Right renal cortex interstitium (tissue), 3 donors: ENCODE measurements at regions not wholly inside any gene's neighbourhood (a gene's known extent, or its start where the extent isn't known, plus 50 kb on each side); places are given as distances from the start of the nearest gene placed in this dataset.
"Not testable (repeated sequence)": the region's sequence is repeated elsewhere in the genome, so short reads cannot be mapped to it uniquely, and the experiment has no call there.

Source experiments
- DNase-seq, 3 donors: peaks; one replicate each; pipeline ENCODE4 v3.0.0-alpha.2; 2013; ENCODE audit warnings: low read depth in 3 of 3, low spot score in 2 of 3

DNA sequence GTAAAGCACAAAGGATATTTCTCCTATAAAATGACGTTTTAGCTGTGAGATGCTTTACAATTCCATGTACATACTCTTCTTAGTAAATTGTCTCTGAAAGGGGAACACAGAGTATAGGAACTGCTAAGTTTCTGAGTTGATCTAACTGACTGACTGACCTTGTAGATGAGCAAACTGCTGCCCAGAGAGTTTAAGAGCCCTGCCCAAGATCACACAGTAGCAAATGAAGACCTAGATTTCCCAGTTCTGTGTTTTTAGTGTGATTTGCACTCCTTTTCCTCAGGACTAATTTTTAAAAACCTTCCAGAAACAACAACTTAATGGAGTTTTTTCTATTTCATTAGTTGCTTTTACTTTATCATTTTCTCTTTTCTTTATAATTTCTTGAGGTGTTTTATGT, 247.7 kb downstream of the PDCD6IP start:
- DNase-seq, result no peak

- DNase-seq, result no peak
Observed at GRCh38 chr3:34053626-34054025, 255.2 kb downstream of the PDCD6IP start.

- no peak for DNase-seq
Observed at GRCh38 chr3:34056181-34056910, 257.9 kb downstream of the PDCD6IP start.

DNA sequence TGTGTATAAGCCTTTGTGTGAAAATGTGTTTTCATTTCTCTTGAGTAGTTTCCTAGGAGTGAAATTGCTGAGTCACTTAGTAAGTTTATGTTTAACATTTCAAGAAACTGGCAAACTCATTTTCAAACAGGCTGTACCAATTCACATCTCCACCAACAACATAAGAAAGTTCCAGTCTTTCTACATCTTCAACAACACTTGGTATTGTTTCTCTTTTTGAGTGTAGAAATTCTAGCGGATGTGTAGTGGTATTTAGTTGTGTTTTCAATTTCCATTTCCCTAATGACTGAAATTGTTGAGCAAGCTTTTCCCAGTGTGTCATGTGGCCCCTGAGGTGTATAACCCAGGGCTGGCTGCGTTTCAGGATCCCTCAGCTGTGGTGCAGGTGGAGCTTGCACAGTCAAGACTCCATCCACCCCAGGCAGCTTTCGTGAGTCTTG, 258.5 kb downstream of the PDCD6IP start:
- DNase-seq, result no peak

DNA sequence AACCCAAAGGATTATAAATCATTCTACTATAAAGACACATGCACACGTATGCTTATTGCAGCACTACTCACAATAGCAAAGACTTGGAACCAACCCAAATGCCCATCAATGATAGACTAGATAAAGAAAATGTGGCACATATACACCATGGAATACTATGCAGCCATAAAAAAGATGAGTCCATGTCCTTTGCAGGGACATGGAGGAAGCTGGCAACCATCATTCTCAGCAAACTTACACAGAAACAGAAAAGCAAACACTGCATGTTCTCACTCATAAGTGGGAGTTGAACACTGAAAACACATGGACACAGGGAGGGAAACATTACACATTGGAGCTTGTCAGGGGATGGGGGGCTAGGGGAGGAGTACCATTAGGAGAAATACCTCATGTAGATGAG, 262.6 kb downstream of the PDCD6IP start:
- DNase-seq, result not testable (repeated sequence)

DNA sequence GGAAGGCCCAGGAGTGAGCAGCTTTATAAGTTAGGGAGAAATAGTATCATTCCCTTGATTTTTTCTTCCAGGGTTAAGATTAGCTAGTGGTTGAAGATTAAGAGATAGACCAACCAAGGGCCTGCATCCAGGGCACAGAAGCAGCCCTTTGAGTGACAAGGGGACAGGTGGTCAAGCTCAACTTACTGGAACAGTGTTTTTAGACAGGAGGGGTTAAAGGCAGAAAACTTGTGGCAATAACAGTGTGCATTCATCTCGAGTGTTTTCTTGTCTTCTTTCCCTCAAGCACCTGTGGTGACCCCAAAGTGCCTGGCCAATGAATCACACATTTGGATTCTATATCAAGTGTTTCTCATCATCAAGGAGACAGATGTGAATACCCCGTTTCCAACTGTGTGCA, 267.5 kb downstream of the PDCD6IP start:
- no peak for DNase-seq

DNA sequence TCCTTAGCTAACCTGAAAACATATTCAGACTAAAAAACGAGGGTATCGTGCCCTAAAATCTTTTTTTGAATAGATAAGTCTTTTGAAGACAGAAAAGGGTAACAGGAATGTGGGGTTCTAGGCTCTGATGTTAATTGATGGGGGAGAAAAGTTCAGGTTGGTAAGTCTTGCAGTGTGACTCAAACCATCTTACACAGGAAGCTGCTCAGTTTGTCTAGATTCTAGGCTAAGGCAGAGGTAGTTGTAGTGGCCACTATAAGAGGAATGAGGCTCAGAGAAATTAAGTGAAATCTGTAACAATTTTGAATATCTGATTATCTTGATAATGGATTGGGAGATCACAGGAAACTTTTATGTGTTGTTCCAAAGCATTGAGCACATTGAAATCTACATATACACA, 267.9 kb downstream of the PDCD6IP start:
- no peak for DNase-seq

DNA sequence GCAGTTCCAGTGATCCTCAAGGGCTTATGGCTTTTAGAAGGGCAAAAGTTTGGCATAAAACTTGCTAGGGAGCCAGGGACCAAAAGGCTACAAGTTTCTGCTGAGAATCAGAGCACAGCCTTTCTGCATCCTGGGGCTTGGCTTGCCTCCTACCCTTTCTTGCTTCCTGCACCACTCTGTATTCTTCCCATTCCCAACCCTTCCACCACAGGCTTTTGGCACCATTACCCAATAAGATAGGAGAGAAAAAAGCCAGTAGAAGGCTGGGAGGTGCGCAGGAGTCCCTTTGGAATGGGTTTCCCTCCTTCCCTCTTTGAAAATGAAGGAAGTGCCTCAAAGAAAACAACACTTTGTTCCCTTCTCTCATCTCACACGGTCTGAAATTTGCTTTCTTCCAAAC, 268.6 kb downstream of the PDCD6IP start:
- DNase-seq, result no peak

DNA sequence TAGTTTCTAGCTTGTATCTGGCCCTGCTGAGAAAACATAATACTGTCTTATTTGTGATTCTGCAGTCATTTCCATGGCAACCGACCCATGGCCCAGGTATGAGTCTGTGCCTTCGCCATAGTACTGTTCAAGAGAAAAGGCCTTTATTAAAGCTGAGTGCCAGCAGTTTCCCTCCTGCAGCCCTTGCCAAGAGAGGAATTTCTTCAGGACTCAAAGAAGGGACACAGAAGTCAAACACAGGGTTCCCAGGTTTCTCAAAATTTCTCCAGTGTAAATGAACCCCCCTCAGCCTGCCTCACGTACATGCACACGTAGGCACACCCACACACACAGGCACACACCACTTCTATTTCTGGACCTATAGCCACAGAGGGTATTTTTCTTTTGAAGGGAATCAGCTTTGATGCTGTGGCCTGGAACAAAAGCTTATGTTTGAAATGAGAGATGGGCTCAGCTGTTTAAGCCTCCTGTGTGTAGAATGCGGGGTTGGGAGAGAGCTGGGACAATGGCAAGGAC, 269.2 kb downstream of the PDCD6IP start:
- no peak for DNase-seq

DNA sequence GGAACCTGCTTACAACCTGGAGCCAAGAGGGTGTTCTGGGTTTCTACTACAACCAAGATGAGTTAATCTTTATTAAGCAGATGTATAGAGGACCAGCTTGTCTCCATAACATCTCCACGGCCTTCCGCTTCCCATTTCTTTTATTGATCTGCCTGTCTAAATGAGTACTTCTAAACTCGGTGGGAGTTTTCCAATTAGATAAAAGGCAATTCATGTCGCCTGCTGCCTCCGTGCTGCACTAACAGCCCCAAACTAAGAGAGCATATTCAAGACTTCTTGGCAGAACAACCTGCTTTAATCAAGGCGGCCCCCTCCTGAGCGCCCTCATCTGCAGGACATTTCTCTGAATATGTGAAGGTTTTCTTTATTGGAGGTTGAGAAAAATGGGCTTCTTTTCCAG, 270.1 kb downstream of the PDCD6IP start:
- DNase-seq, result no peak

DNA sequence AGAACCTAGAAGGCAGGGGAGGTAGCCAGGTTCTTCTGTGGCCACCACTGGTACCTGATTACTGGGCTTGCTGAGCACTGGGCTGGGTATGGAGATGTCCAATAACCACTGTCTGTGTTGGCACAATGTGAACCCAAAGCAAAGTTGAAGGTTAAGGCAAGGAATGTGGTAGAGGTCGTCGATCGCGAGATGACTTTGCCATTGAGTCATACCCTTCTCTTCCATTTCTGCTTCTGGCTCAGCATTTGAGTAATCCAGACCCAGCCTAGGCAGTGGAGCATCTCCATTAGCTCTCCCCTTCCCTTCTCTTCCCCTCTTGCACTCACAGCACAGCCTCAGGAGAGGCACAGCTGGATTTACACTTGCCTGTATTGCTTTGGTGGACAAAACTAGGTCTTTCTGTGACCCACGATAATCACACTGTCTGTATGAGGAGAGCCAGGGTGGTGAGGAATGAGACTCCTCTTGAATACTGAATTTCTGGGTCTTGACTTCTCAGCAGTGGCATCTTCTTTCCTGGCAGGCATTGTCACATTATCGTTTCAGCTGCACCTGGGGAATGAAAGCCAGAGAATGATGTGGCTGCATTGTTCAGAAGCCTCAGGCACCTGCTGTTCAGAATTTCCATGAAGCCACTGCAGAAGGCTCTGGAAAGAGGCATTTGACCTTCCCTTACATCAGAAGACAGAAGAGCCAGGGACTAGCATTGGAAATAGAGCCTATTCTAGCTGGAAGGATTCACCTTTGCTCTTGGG, 272.6 kb downstream of the PDCD6IP start:
- DNase-seq, result no peak

DNA sequence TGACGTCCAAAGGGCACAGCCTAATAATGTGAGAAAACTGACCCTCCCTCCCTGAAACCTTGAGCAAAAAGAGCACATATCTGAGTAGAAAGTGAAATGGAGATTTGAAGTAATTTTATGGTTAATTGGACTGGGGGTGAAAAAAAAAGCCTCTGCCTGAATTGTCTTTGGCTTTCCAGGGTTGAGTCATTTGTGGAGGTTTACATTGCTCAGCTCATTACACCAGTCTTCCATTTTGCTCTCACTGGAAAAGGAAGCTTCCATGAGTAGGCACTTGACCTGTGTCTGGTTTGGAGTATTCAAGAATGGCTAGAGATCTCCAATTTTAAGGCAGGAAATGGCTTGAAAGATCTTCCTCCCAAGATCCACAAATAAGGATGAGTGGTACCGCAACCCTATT, 273.9 kb downstream of the PDCD6IP start:
- DNase-seq, result no peak

- no peak for DNase-seq
Observed at GRCh38 chr3:34073111-34073510, 274.7 kb downstream of the PDCD6IP start.

GRCh38 chr3:34073961-34074360, 275.5 kb downstream of the PDCD6IP start:
- no peak for DNase-seq

DNA sequence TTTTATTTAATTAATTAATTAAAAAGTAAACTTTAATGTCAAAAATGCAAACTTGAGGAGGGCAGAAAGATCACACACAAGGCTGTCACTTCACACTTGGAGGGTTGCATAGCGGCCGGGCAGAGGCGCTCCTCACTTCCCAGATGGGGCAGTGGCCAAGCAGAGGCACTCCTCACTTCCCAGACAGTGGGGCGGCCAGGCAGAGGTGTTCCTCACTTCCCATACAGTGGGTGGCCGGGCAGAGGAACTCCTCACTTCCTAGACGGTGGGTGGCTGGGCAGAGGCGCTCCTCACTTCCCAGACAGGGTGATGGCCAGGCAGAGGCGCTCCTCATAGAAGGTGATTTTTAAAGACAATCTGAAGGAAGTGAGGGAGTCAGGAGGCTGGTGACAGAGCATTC, 277.5 kb downstream of the PDCD6IP start:
- DNase-seq, result no peak

DNA sequence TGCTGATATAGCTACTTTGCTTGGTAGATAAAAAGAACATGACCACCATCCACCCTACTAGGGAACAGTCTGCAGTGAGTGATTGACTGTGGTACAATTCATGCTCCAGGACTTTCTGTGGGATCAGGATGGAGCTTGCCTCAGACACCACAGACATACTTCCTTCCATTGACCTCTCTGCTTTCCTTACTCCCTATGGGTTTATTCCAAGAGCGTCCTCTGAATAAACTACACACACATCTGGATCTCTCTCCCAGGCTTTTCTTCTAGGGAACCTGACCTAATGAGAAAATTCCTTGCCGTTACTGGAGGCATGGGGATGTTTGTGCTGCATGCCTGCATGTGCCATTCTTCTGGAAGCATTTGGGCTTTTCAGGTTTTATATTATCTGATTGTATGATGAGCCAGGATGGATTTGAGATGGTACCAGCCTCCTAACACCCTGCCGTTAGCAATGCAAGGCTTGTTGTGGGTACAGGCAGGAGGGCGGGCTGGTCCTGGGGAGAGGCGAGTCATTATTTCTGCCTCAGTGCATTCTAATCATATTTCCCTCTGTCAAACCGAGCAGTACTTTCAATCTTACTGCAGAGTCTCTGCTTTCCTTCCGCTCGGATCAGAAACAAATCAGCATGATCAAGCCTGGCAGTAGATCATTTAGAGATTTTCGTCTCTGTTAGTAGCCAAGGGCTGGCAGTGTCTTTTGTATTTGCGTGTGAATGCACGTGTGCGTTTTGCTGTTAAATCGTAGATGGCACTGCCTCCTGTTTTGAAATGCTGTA, 279.2 kb downstream of the PDCD6IP start:
- DNase-seq, result no peak

DNA sequence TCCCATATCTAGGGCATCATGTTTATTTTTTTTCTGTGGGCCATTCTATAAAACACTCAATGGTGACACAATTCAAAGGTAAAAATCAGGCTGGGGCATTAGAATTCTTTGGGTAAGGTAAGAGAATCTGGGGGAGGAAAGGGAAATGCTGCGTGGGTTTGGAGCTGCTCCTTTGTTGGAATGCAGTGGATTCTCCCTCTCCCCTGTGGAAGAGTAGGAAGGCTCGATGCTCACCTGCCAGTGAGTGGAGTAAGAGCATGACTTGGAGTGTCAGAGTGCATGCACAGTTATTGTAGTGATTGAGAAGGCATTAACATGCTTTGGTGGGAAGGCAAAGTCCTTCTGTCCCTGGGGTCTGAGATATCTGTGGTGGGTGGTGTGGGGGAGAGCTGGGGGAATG, 280.0 kb downstream of the PDCD6IP start:
- DNase-seq, result no peak

DNA sequence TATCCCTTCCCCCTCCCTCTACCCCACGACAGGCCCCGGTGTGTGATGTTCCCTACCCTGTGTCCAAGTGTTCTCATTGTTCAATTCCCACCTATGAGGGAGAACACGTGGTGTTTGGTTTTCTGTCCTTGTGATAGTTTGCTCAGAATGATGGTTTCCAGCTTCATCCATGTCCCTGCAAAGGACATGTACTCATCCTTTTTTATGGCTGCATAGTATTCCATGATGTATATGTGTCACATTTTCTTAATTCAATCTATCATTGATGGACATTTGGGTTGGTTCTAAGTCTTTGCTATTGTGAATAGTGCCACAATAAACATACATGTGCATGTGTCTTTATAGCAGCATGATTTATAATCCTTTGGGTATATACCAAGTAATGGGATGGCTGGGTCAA, 281.4 kb downstream of the PDCD6IP start:
- not testable (repeated sequence) for DNase-seq

GRCh38 chr3:34090379-34090778, 291.9 kb downstream of the PDCD6IP start:
- not testable (repeated sequence) for DNase-seq

DNA sequence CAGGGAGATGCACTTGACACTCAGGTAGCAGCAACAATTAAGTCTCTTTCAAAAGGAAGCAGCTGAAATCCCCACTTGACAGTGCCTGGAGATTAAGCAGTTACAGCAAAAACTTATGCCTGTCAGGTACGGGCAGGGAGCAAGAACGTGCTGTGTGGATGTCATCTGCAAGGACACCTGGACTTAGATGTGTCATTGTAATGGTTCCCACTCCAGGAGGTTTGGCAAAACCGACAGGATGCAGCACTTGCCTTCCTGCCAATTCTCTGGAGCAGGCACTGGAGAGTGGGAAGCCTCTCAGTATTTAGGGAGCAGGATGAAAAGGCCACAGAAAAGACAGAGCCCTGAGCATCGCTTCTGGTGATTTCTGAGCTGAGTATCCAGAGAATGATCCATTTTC, 292.4 kb downstream of the PDCD6IP start:
- no peak for DNase-seq

DNA sequence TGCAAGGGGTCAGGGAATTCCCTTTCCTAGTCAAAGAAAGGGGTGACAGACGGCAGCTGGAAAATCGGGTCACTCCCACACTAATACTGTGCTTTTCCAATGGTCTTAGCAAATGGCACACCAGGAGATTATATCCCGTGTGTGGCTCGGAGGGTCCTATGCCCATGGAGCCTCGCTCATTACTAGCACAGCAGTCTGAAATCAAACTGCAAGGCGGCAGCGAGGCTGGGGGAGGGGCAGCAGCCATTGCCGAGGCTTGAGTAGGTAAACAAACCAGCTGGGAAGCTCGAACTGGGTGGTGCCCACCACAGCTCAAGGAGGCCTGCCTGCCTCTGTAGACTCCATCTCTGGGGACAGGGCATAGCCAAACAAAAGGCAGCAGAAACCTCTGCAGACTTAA, 295.9 kb downstream of the PDCD6IP start:
- DNase-seq, result not testable (repeated sequence)
